Urinary bladder (tissue), 3 donors: ENCODE measurements at regions not wholly inside any gene's neighbourhood (a gene's known extent, or its start where the extent isn't known, plus 50 kb on each side); places are given as distances from the start of the nearest gene placed in this dataset.

Experiments used
- DNase-seq: peaks from one replicate; pipeline ENCODE4 v3.0.0-alpha.2; 2015; ENCODE audit errors: extremely low spot score
- H3K27ac ChIP-seq: one replicate; pipeline ENCODE4 v1.5.1; 2013; ENCODE audit warnings: low read depth, mild to moderate bottlenecking, moderate library complexity
- H3K36me3 ChIP-seq: one replicate; pipeline ENCODE4 v1.6.1; 2013; ENCODE audit warnings: mild to moderate bottlenecking, moderate library complexity; ENCODE audit not compliant: insufficient read depth
- H3K4me1 ChIP-seq: one replicate; pipeline ENCODE4 v1.6.1; 2013; ENCODE audit warnings: mild to moderate bottlenecking, moderate library complexity; ENCODE audit not compliant: insufficient read depth
- H3K4me3 ChIP-seq: one replicate; pipeline ENCODE4 v1.5.1; 2013; ENCODE audit warnings: low read depth, low read length
- whole genome bisulfite sequencing: extraction: QIAGEN DNeasy Blood & Tissue Kit; methylation state at CpG from one replicate; pipeline ENCODE4 v1.1.7; 2013; 5-methylcytosine and 5-hydroxymethylcytosine counted together
- donor health status: healthy with polysubstance abuse.
- donor health status: healthy.

GRCh38 chr4:43709443-43709842 is 739.2 kb downstream of the KCTD8 start:
- H3K36me3 ChIP-seq = no peaks in the 10 kb centered on the region
- H3K4me1 ChIP-seq = no peaks in the 10 kb centered on the region
- no peak overlapping the region for H3K27ac ChIP-seq
- no peak overlapping the region for H3K4me3 ChIP-seq
- no peak for DNase-seq

- H3K36me3 ChIP-seq = no peaks in the 10 kb centered on the region
- no peak overlapping the region for H3K4me3 ChIP-seq
- H3K4me1 ChIP-seq = no peaks in the 10 kb centered on the region
- 45% methylated on average over 5 of the region's 5 CpGs for WGBS
- DNase-seq = no peak
- no peak overlapping the region for H3K27ac ChIP-seq
Observed at GRCh38 chr4:43716721-43717395, 731.8 kb downstream of the KCTD8 start.

GRCh38 chr4:43718369-43718768 is 730.2 kb downstream of the KCTD8 start:
- no peak for DNase-seq
- WGBS = 79% methylated on average over 2 of the region's 2 CpGs
- no peak overlapping the region for H3K27ac ChIP-seq
- H3K4me1 ChIP-seq = no peaks in the 10 kb centered on the region
- no peak overlapping the region for H3K4me3 ChIP-seq
- H3K36me3 ChIP-seq = no peaks in the 10 kb centered on the region

- Histone ChIP-seq H3K27ac (no peak overlapping the region), H3K4me1 (no peaks in the 10 kb centered on the region), H3K4me3 (no peak overlapping the region), H3K36me3 (no peaks in the 10 kb centered on the region)
- no peak for DNase-seq
- 52% methylated on average over 9 of the region's 9 CpGs for WGBS
Observed at GRCh38 chr4:43732829-43733426, 715.7 kb downstream of the KCTD8 start.

- Histone ChIP-seq H3K4me1 (no peaks in the 10 kb centered on the region), H3K36me3 (no peaks in the 10 kb centered on the region), H3K27ac (no peak overlapping the region), H3K4me3 (no peak overlapping the region)
- DNase-seq = no peak
- WGBS = 64% methylated on average over 2 of the region's 2 CpGs
Observed at GRCh38 chr4:43742083-43742482, 706.5 kb downstream of the KCTD8 start.

- WGBS = 84% methylated on average over 3 of the region's 3 CpGs
- Histone ChIP-seq H3K36me3 (no peaks in the 10 kb centered on the region), H3K4me3 (no peak overlapping the region), H3K4me1 (no peaks in the 10 kb centered on the region), H3K27ac (no peak overlapping the region)
- DNase-seq = no peak
Observed at GRCh38 chr4:43754566-43754965, 694.0 kb downstream of the KCTD8 start.

GRCh38 chr4:43757147-43757546 is 691.5 kb downstream of the KCTD8 start:
- DNase-seq = no peak
- H3K36me3 ChIP-seq = no peaks in the 10 kb centered on the region
- H3K4me1 ChIP-seq = no peaks in the 10 kb centered on the region
- H3K27ac ChIP-seq = no peak overlapping the region
- H3K4me3 ChIP-seq = no peak overlapping the region

- no peaks in the 10 kb centered on the region for H3K4me1 ChIP-seq
- H3K27ac ChIP-seq = no peak overlapping the region
- 95% methylated on average over 1 of the region's 1 CpG for WGBS
- H3K36me3 ChIP-seq = no peaks in the 10 kb centered on the region
- no peak for DNase-seq
- no peak overlapping the region for H3K4me3 ChIP-seq
Observed at GRCh38 chr4:43758836-43759235, 689.8 kb downstream of the KCTD8 start.

GRCh38 chr4:43763029-43763610 is 685.5 kb downstream of the KCTD8 start:
- Histone ChIP-seq H3K4me3 (no peak overlapping the region), H3K4me1 (no peaks in the 10 kb centered on the region), H3K36me3 (no peaks in the 10 kb centered on the region), H3K27ac (no peak overlapping the region)
- WGBS = 45% methylated on average over 4 of the region's 4 CpGs
- DNase-seq = no peak

- no peak for DNase-seq
Observed at GRCh38 chr4:43765514-43765913, 683.1 kb downstream of the KCTD8 start.

GRCh38 chr4:43766648-43767047 is 682.0 kb downstream of the KCTD8 start:
- no peaks in the 10 kb centered on the region for H3K4me1 ChIP-seq
- H3K4me3 ChIP-seq = no peak overlapping the region
- DNase-seq = no peak
- H3K36me3 ChIP-seq = no peaks in the 10 kb centered on the region
- H3K27ac ChIP-seq = no peak overlapping the region

More at GRCh38 chr4:43765514-43765913, 683.1 kb downstream of the KCTD8 start:
- Histone ChIP-seq H3K36me3 (no peaks in the 10 kb centered on the region), H3K4me1 (no peaks in the 10 kb centered on the region), H3K27ac (no peak overlapping the region), H3K4me3 (no peak overlapping the region)
- WGBS = 77% methylated on average over 2 of the region's 2 CpGs

- WGBS = 55% methylated on average over 1 of the region's 1 CpG
- Histone ChIP-seq H3K36me3 (no peaks in the 10 kb centered on the region), H3K4me1 (no peaks in the 10 kb centered on the region), H3K4me3 (no peak overlapping the region), H3K27ac (no peak overlapping the region)
- DNase-seq = no peak
Observed at GRCh38 chr4:43776371-43776770, 672.2 kb downstream of the KCTD8 start.

- 73% methylated on average over 3 of the region's 3 CpGs for WGBS
- H3K36me3 ChIP-seq = no peaks in the 10 kb centered on the region
- DNase-seq = no peak
- H3K4me3 ChIP-seq = no peak overlapping the region
- no peaks in the 10 kb centered on the region for H3K4me1 ChIP-seq
- no peak overlapping the region for H3K27ac ChIP-seq
Observed at GRCh38 chr4:43778187-43778915, 670.3 kb downstream of the KCTD8 start.

GRCh38 chr4:43781125-43781524 is 667.5 kb downstream of the KCTD8 start:
- Histone ChIP-seq H3K4me3 (no peak overlapping the region), H3K27ac (no peak overlapping the region), H3K4me1 (no peaks in the 10 kb centered on the region), H3K36me3 (no peaks in the 10 kb centered on the region)
- no peak for DNase-seq
